Activated naive CD4-positive, alpha-beta T cell treated with anti-CD3 and anti-CD28 coated beads, Interleukin-2, amount 50 U/mL, for 24 hours (primary cell): ENCODE measurements at regions not wholly inside any gene's neighbourhood (a gene's known extent, or its start where the extent isn't known, plus 50 kb on each side); places are given as distances from the start of the nearest gene placed in this dataset.

ENCODE experiments used
- H3K27ac Mint-ChIP-seq: one replicate; pipeline ENCODE4 v1.8.0; 2021; ENCODE audit warnings: mild to moderate bottlenecking, mixed read lengths
- H3K27me3 Mint-ChIP-seq: one replicate; pipeline ENCODE4 v1.8.0; 2021; ENCODE audit warnings: mixed read lengths
- H3K36me3 Mint-ChIP-seq: one replicate; pipeline ENCODE4 v1.8.0; 2021; ENCODE audit warnings: mixed read lengths
- H3K4me1 Mint-ChIP-seq: one replicate; pipeline ENCODE4 v1.8.0; 2021; ENCODE audit warnings: mixed read lengths
- H3K4me3 Mint-ChIP-seq: one replicate; pipeline ENCODE4 v1.8.0; 2021; ENCODE audit warnings: mild to moderate bottlenecking, mixed read lengths
- H3K9me3 Mint-ChIP-seq: one replicate; pipeline ENCODE4 v1.8.0; 2021; ENCODE audit warnings: mixed read lengths

- Mint-ChIP-seq H3K4me3 (no peak overlapping the region), H3K9me3 (no peaks in the 10 kb centered on the region), H3K36me3 (no peaks in the 10 kb centered on the region), H3K4me1 (no peaks in the 10 kb centered on the region), H3K27ac (no peak overlapping the region), H3K27me3 (no peaks in the 10 kb centered on the region)
Observed at GRCh38 chr5:29261213-29261612, 1932.3 kb upstream of the CDH6 start.

DNA sequence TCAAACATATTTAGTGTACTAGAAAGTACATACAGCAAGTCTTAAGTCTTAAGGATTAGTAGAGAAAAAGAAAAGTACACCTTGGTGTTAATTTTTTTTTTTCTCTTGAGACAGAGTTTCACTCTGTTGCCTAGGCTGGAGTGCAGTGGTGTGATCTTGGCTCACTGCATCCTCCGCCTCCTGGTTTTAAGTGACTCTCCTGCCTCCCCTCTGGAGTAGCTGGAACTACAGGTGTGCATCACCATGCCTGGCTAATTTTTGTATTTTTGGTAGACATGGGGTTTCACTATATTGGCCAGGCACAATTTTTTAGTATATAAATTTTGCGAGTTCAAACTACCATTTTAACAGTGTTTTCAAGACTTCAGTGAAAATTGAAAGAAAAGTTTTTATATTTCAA is 1941.1 kb upstream of the CDH6 start:
- H3K9me3 Mint-ChIP-seq, result peaks cover 5% of the 10 kb centered on the region
- no peak overlapping the region for H3K27ac Mint-ChIP-seq
- no peaks in the 10 kb centered on the region for H3K27me3 Mint-ChIP-seq
- no peaks in the 10 kb centered on the region for H3K4me1 Mint-ChIP-seq
- H3K4me3 Mint-ChIP-seq, result no peak overlapping the region
- H3K36me3 Mint-ChIP-seq, result no peaks in the 10 kb centered on the region

DNA sequence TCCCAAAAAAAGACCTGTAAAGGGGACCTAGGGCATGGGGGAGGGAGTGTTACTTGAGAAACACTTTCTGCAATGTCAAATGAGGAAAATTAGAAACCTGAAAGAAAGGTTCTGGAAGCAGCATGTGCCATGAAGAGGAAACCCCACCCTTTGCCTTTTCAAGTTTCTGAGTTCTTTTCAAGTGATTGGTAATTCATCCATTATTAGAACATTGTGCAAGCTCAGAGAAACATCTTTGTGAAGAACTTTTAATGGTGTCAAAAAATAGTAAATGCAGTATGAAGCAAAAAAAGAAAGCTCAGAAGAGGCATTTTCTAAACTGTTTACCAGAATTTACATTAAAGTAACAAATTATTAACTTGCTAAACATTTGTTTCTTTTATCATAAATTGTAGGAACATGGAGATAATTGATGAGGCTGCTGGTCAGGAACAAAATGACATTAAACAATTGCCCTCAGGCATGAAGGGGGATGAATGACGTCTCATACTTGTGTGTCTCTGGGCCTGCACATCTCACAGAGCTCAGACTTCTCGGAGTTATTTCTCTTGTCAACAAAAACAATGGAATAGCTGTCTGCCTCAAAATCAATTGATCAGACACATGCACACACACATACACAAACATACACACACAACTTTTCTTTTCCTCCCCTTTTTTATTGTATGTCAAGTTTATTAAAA is 1946.0 kb upstream of the CDH6 start:
- H3K9me3 Mint-ChIP-seq, result peaks cover 15% of the 10 kb centered on the region
- no peaks in the 10 kb centered on the region for H3K4me1 Mint-ChIP-seq
- H3K36me3 Mint-ChIP-seq, result no peaks in the 10 kb centered on the region
- no peak overlapping the region for H3K4me3 Mint-ChIP-seq
- H3K27ac Mint-ChIP-seq, result no peak overlapping the region
- no peaks in the 10 kb centered on the region for H3K27me3 Mint-ChIP-seq

- peaks cover 6% of the 10 kb centered on the region for H3K9me3 Mint-ChIP-seq
- H3K4me1 Mint-ChIP-seq, result no peaks in the 10 kb centered on the region
- H3K27me3 Mint-ChIP-seq, result no peaks in the 10 kb centered on the region
- H3K4me3 Mint-ChIP-seq, result no peak overlapping the region
- no peak overlapping the region for H3K27ac Mint-ChIP-seq
- no peaks in the 10 kb centered on the region for H3K36me3 Mint-ChIP-seq
Observed at GRCh38 chr5:29240379-29240778, 1953.1 kb upstream of the CDH6 start.

DNA sequence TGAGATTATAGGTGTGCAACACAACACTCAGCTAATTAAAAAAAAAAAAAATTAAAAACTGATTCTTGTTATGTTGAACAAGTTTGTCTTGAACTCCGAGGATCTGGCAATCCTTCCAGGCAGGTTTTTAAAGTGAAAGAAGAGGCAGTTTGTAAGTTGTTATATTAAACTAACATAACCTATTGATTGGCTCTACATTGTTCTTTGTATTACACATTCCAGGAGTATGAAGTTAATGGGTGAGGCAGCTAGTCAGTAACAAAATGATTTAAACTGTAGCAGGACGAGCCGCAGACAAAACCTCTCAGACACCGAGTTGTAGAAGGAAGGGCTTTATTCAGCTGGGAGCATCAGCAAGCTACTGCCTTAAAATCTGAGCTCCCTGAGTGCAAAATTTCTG is 1953.9 kb upstream of the CDH6 start:
- Mint-ChIP-seq H3K4me1 (no peaks in the 10 kb centered on the region), H3K27ac (no peak overlapping the region), H3K9me3 (peaks cover 6% of the 10 kb centered on the region), H3K36me3 (no peaks in the 10 kb centered on the region), H3K4me3 (no peak overlapping the region), H3K27me3 (no peaks in the 10 kb centered on the region)

GRCh38 chr5:29238115-29238514 is 1955.4 kb upstream of the CDH6 start:
- Mint-ChIP-seq H3K9me3 (no peaks in the 10 kb centered on the region), H3K27me3 (no peaks in the 10 kb centered on the region), H3K36me3 (no peaks in the 10 kb centered on the region), H3K4me3 (no peak overlapping the region), H3K27ac (no peak overlapping the region), H3K4me1 (no peaks in the 10 kb centered on the region)

GRCh38 chr5:29231154-29231553 is 1962.3 kb upstream of the CDH6 start:
- Mint-ChIP-seq H3K9me3 (no peaks in the 10 kb centered on the region), H3K4me1 (no peaks in the 10 kb centered on the region), H3K27ac (no peak overlapping the region), H3K36me3 (no peaks in the 10 kb centered on the region), H3K27me3 (no peaks in the 10 kb centered on the region), H3K4me3 (no peak overlapping the region)

DNA sequence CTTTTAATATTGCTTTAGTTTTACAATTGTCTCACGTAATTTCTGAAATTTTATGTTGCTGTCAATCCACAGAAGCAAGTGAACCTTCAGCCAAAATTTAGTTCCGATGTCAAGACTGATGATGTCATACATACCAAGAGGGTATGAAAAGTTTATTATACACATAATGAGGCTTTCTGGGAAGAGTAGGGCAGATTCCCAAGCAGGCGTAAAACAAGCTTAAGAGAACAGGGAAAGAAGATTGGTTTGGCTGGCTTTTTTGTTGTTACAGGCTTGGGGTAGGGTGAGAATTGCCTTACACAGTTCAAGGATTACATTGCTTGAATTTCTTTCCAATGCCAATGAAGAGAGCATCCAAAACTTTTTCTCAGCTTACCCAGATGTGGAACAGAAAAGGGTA is 1962.9 kb upstream of the CDH6 start:
- no peak overlapping the region for H3K27ac Mint-ChIP-seq
- no peaks in the 10 kb centered on the region for H3K27me3 Mint-ChIP-seq
- H3K4me3 Mint-ChIP-seq, result no peak overlapping the region
- H3K9me3 Mint-ChIP-seq, result no peaks in the 10 kb centered on the region
- no peaks in the 10 kb centered on the region for H3K36me3 Mint-ChIP-seq
- H3K4me1 Mint-ChIP-seq, result no peaks in the 10 kb centered on the region

GRCh38 chr5:29229461-29229860 is 1964.0 kb upstream of the CDH6 start:
- H3K27me3 Mint-ChIP-seq, result no peaks in the 10 kb centered on the region
- no peaks in the 10 kb centered on the region for H3K9me3 Mint-ChIP-seq
- no peaks in the 10 kb centered on the region for H3K4me1 Mint-ChIP-seq
- H3K27ac Mint-ChIP-seq, result no peak overlapping the region
- no peaks in the 10 kb centered on the region for H3K36me3 Mint-ChIP-seq
- no peak overlapping the region for H3K4me3 Mint-ChIP-seq

- H3K4me1 Mint-ChIP-seq, result no peaks in the 10 kb centered on the region
- no peak overlapping the region for H3K27ac Mint-ChIP-seq
- no peaks in the 10 kb centered on the region for H3K36me3 Mint-ChIP-seq
- H3K27me3 Mint-ChIP-seq, result no peaks in the 10 kb centered on the region
- H3K9me3 Mint-ChIP-seq, result peaks cover 13% of the 10 kb centered on the region
- H3K4me3 Mint-ChIP-seq, result no peak overlapping the region
Observed at GRCh38 chr5:29218138-29218537, 1975.3 kb upstream of the CDH6 start.

- Mint-ChIP-seq H3K36me3 (no peaks in the 10 kb centered on the region), H3K4me3 (no peak overlapping the region), H3K27me3 (no peaks in the 10 kb centered on the region), H3K4me1 (no peaks in the 10 kb centered on the region), H3K27ac (no peak overlapping the region), H3K9me3 (peaks cover 20% of the 10 kb centered on the region)
Observed at GRCh38 chr5:29214839-29215238, 1978.6 kb upstream of the CDH6 start.

- Mint-ChIP-seq H3K4me1 (no peaks in the 10 kb centered on the region), H3K27me3 (no peaks in the 10 kb centered on the region), H3K4me3 (no peak overlapping the region), H3K9me3 (peaks cover 20% of the 10 kb centered on the region), H3K36me3 (no peaks in the 10 kb centered on the region), H3K27ac (no peak overlapping the region)
Observed at GRCh38 chr5:29213475-29213874, 1980.0 kb upstream of the CDH6 start.

- no peak overlapping the region for H3K27ac Mint-ChIP-seq
- peaks cover 8% of the 10 kb centered on the region for H3K9me3 Mint-ChIP-seq
- no peaks in the 10 kb centered on the region for H3K27me3 Mint-ChIP-seq
- H3K36me3 Mint-ChIP-seq, result no peaks in the 10 kb centered on the region
- no peak overlapping the region for H3K4me3 Mint-ChIP-seq
- H3K4me1 Mint-ChIP-seq, result no peaks in the 10 kb centered on the region
Observed at GRCh38 chr5:29208024-29208423, 1985.5 kb upstream of the CDH6 start.

- H3K4me3 Mint-ChIP-seq, result no peak overlapping the region
- no peaks in the 10 kb centered on the region for H3K4me1 Mint-ChIP-seq
- H3K9me3 Mint-ChIP-seq, result no peaks in the 10 kb centered on the region
- H3K27me3 Mint-ChIP-seq, result no peaks in the 10 kb centered on the region
- no peak overlapping the region for H3K27ac Mint-ChIP-seq
- no peaks in the 10 kb centered on the region for H3K36me3 Mint-ChIP-seq
Observed at GRCh38 chr5:29203049-29203448, 1990.4 kb upstream of the CDH6 start.

- Mint-ChIP-seq H3K36me3 (no peaks in the 10 kb centered on the region), H3K9me3 (no peaks in the 10 kb centered on the region), H3K27ac (no peak overlapping the region)
Observed at GRCh38 chr5:29197631-29198454, 1995.6 kb upstream of the CDH6 start.

GRCh38 chr5:29193972-29194371 is 1999.5 kb upstream of the CDH6 start:
- Mint-ChIP-seq H3K4me3 (no peak overlapping the region), H3K9me3 (no peaks in the 10 kb centered on the region), H3K27ac (no peak overlapping the region), H3K27me3 (no peaks in the 10 kb centered on the region), H3K4me1 (no peaks in the 10 kb centered on the region), H3K36me3 (no peaks in the 10 kb centered on the region)

More at GRCh38 chr5:29197631-29198454, 1995.6 kb upstream of the CDH6 start:
- no peaks in the 10 kb centered on the region for H3K27me3 Mint-ChIP-seq
- no peaks in the 10 kb centered on the region for H3K4me1 Mint-ChIP-seq
- no peak overlapping the region for H3K4me3 Mint-ChIP-seq
